GM18505 (cell line): ENCODE measurements at regions not wholly inside any gene's neighbourhood (a gene's known extent, or its start where the extent isn't known, plus 50 kb on each side); places are given as distances from the start of the nearest gene placed in this dataset.
"Not testable (repeated sequence)": the region's sequence is repeated elsewhere in the genome, so short reads cannot be mapped to it uniquely, and the experiment has no call there.

Source experiments
- ATAC-seq: cut with Tn5 transposase; IDR thresholded peaks from one replicate; pipeline ENCODE4 v1.9.1; 2021; ENCODE audit not compliant: unreplicated experiment
- POLR2A ChIP-seq: IDR thresholded peaks from 4 replicates; pipeline ENCODE4 v1.6.1; 2011; ENCODE audit warnings: borderline replicate concordance; ENCODE audit not compliant: insufficient read depth, insufficient read length; ENCODE audit errors: extremely low read depth

- TF ChIP-seq POLR2A = no peak
- no peak for ATAC-seq
These were observed 312.5 kb upstream of the PTGER4 start for GRCh38 chr5:40367255-40367654.

GRCh38 chr5:40365342-40366330 is 314.1 kb upstream of the PTGER4 start:
- no peak for TF ChIP-seq POLR2A
- peak; percentile 78 for ATAC-seq

GRCh38 chr5:40364441-40364840 is 315.3 kb upstream of the PTGER4 start:
- ATAC-seq = no peak
- TF ChIP-seq POLR2A = no peak

- no peak for ATAC-seq
- TF ChIP-seq POLR2A = no peak
These were observed 318.3 kb upstream of the PTGER4 start for GRCh38 chr5:40361378-40361777.

GRCh38 chr5:40360685-40361084 is 319.0 kb upstream of the PTGER4 start:
- ATAC-seq = no peak
- TF ChIP-seq POLR2A = no peak

- TF ChIP-seq POLR2A = no peak
- no peak for ATAC-seq
These were observed 319.9 kb upstream of the PTGER4 start for GRCh38 chr5:40359832-40360231.

GRCh38 chr5:40359093-40359492 is 320.6 kb upstream of the PTGER4 start:
- no peak for ATAC-seq
- TF ChIP-seq POLR2A = no peak

GRCh38 chr5:40356248-40356647 is 323.5 kb upstream of the PTGER4 start:
- ATAC-seq = no peak

GRCh38 chr5:40355846-40356245 is 323.9 kb upstream of the PTGER4 start:
- no peak for TF ChIP-seq POLR2A
- ATAC-seq = no peak

More at GRCh38 chr5:40356248-40356647, 323.5 kb upstream of the PTGER4 start:
- no peak for TF ChIP-seq POLR2A

- no peak for TF ChIP-seq POLR2A
- ATAC-seq = no peak
These were observed 324.5 kb upstream of the PTGER4 start for GRCh38 chr5:40355181-40355580.

- ATAC-seq = no peak
- no peak for TF ChIP-seq POLR2A
These were observed 325.5 kb upstream of the PTGER4 start for GRCh38 chr5:40354171-40354570.

GRCh38 chr5:40353442-40353841 is 326.3 kb upstream of the PTGER4 start:
- no peak for TF ChIP-seq POLR2A

GRCh38 chr5:40347981-40348725 is 331.6 kb upstream of the PTGER4 start:
- TF ChIP-seq POLR2A = no peak
- ATAC-seq = no peak

More at GRCh38 chr5:40353442-40353841, 326.3 kb upstream of the PTGER4 start:
- no peak for ATAC-seq

GRCh38 chr5:40346901-40347300 is 332.8 kb upstream of the PTGER4 start:
- no peak for ATAC-seq
- TF ChIP-seq POLR2A = no peak

- ATAC-seq = not testable (repeated sequence)
These were observed 341.3 kb upstream of the PTGER4 start for GRCh38 chr5:40338434-40338833.

GRCh38 chr5:40334242-40334635 is 345.5 kb upstream of the PTGER4 start:
- no peak for ATAC-seq
- TF ChIP-seq POLR2A = no peak
